ENCODE measurements at regions not wholly inside any gene's neighbourhood (a gene's known extent, or its start where the extent isn't known, plus 50 kb on each side); places are given as distances from the start of the nearest gene placed in this dataset.

GRCh38 chr21:27129694-27130093 is 162.8 kb upstream of the ADAMTS5 start (continued):
- no peak for TF ChIP-seq ZNF462 (CRISPR knock-in tag; IDR thresholded peaks at IDR 0.05)

GRCh38 chr21:27129215-27129614 is 162.3 kb upstream of the ADAMTS5 start:
- Mint-ChIP-seq H3K9me3 (no peaks in the 10 kb centered on the region), H3K4me3 (no peak overlapping the region), H3K27me3 (ENCODE audit: insufficient read depth, low read depth, poor library complexity) (no peaks in the 10 kb centered on the region), H3K36me3 (ENCODE audit: low read depth) (no peaks in the 10 kb centered on the region), H3K27ac (no peak overlapping the region), H3K4me1 (peaks cover 8% of the 10 kb centered on the region)
- Histone ChIP-seq H3K4me1 (ENCODE audit: insufficient read depth) (0 out of 2 replicates have a peak, but pooled peaks cover 7% of the 10 kb centered on the region), H3K36me3 (ENCODE audit: insufficient read depth) (no peaks in the 10 kb centered on the region), H3K9me2 (ENCODE audit: insufficient read depth) (no peaks in the 10 kb centered on the region), H3K4me3 (no peak overlapping the region), H3K79me2 (replicated peaks; ENCODE audit: insufficient read depth) (no peaks in the 10 kb centered on the region), H3F3A (replicated peaks; ENCODE audit: low read depth) (no peaks in the 10 kb centered on the region), H3K27ac (ENCODE audit: low read depth) (no peak overlapping the region), H3K4me2 (no peak overlapping the region), H4K20me1 (replicated peaks; ENCODE audit: insufficient read depth) (no peaks in the 10 kb centered on the region), H3K27me3 (ENCODE audit: insufficient read depth) (no peaks in the 10 kb centered on the region), H2AFZ (peak overlapping the region; percentile 23; the same call in 1 of the 2 replicates)
- no peak for DNase-seq (ENCODE audit: low spot score)
- no peak for ATAC-seq
- no peak for TF ChIP-seq ZNF331 (CRISPR knock-in tag; IDR thresholded peaks at IDR 0.05; ENCODE audit: low read depth)
- TF ChIP-seq NANOG (IDR thresholded peaks at IDR 0.05; ENCODE audit: borderline replicate concordance): no peak
- TF ChIP-seq CTCF (conservative IDR thresholded peaks at IDR 0.05; ENCODE audit: low read depth in 2 of 2): no peak
- TF ChIP-seq JUNB (IDR thresholded peaks at IDR 0.05; ENCODE audit: unreplicated experiment): no peak
- no peak for TF ChIP-seq POLR2AphosphoS5 (IDR thresholded peaks at IDR 0.05; ENCODE audit: low read depth)
- TF ChIP-seq, protein P1, sequence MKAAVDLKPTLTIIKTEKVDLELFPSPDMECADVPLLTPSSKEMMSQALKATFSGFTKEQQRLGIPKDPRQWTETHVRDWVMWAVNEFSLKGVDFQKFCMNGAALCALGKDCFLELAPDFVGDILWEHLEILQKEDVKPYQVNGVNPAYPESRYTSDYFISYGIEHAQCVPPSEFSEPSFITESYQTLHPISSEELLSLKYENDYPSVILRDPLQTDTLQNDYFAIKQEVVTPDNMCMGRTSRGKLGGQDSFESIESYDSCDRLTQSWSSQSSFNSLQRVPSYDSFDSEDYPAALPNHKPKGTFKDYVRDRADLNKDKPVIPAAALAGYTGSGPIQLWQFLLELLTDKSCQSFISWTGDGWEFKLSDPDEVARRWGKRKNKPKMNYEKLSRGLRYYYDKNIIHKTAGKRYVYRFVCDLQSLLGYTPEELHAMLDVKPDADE (IDR thresholded peaks at IDR 0.05): no peak
- TF ChIP-seq ZNF462 (CRISPR knock-in tag; IDR thresholded peaks at IDR 0.05): no peak

All from GM23338 (cell line).